22Rv1 (cell line): ENCODE measurements at regions not wholly inside any gene's neighbourhood (a gene's known extent, or its start where the extent isn't known, plus 50 kb on each side); places are given as distances from the start of the nearest gene placed in this dataset.

Experiments
- CTCF ChIP-seq: fragments of 450-650 bp; IDR thresholded peaks from 2 replicates; pipeline ENCODE4 v1.5.1; 2017; ENCODE audit warnings: mild to moderate bottlenecking
- ZFX ChIP-seq: fragments of 450-650 bp; IDR thresholded peaks from 2 replicates; pipeline ENCODE4 v1.6.1; 2017; ENCODE audit warnings: antibody characterized with exemption, borderline replicate concordance

DNA sequence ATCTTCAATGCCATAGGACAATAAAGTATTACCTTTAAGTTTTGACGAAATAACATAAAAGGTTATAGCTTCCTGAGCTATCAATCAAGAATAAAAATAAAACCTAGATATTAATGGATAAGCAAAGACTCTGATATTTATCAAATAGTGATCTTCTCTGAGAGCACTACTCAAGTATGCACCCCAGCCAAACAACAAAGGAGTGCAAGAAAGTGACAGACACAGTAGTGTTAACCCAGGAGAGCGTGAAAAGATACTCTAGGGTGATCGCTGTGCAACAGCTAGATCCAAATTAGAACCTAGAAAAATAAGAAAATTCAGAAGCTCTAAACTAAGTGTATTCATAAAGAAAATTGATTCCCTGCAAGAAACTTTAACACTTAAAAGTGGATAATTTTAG is 83.5 kb upstream of the CDYL start:
- TF ChIP-seq CTCF, result no peak
- no peak for TF ChIP-seq ZFX
